BE2C (cell line): ENCODE measurements at regions not wholly inside any gene's neighbourhood (a gene's known extent, or its start where the extent isn't known, plus 50 kb on each side); places are given as distances from the start of the nearest gene placed in this dataset.

Experiments
- DNase-seq: peaks from one replicate; pipeline ENCODE4 v3.0.0-alpha.2; 2020
- H3K27me3 ChIP-seq: fragments of 250-450 bp; sonication (Bioruptor Pico); 2 replicates; pipeline ENCODE4 v1.5.1; 2020; ENCODE audit warnings: mild to moderate bottlenecking
- H3K36me3 ChIP-seq: fragments of 250-450 bp; sonication (Bioruptor Pico); 2 replicates; pipeline ENCODE4 v1.5.1; 2020; ENCODE audit warnings: mild to moderate bottlenecking
- H3K4me1 ChIP-seq: fragments of 250-450 bp; sonication (Bioruptor Pico); 2 replicates; pipeline ENCODE4 v1.5.1; 2020
- H3K4me3 ChIP-seq: 2 replicates; pipeline ENCODE4 v1.5.1; 2011; ENCODE audit warnings: low read depth, low read length
- H3K9me3 ChIP-seq: fragments of 250-450 bp; sonication (Bioruptor Pico); 2 replicates; pipeline ENCODE4 v1.5.1; 2020
- CTCF ChIP-seq: IDR thresholded peaks from 2 replicates; pipeline ENCODE4 v1.5.1; 2012; ENCODE audit warnings: mild to moderate bottlenecking, low read depth, low read length

- H3K27me3 ChIP-seq, result no peaks in the 10 kb centered on the region
- H3K4me3 ChIP-seq, result no peak overlapping the region
- H3K36me3 ChIP-seq, result no peaks in the 10 kb centered on the region
- TF ChIP-seq CTCF, result no peak
- H3K4me1 ChIP-seq, result no peaks in the 10 kb centered on the region
- no peaks in the 10 kb centered on the region for H3K9me3 ChIP-seq
- no peak for DNase-seq
Measured at GRCh38 chr12:115147916-115148315, 463.9 kb upstream of the TBX3 start.

GRCh38 chr12:115146453-115146852 is 462.5 kb upstream of the TBX3 start:
- no peak for TF ChIP-seq CTCF
- Histone ChIP-seq H3K9me3 (no peaks in the 10 kb centered on the region), H3K27me3 (no peaks in the 10 kb centered on the region), H3K4me1 (no peaks in the 10 kb centered on the region), H3K36me3 (no peaks in the 10 kb centered on the region), H3K4me3 (no peak overlapping the region)
- DNase-seq, result no peak

DNA sequence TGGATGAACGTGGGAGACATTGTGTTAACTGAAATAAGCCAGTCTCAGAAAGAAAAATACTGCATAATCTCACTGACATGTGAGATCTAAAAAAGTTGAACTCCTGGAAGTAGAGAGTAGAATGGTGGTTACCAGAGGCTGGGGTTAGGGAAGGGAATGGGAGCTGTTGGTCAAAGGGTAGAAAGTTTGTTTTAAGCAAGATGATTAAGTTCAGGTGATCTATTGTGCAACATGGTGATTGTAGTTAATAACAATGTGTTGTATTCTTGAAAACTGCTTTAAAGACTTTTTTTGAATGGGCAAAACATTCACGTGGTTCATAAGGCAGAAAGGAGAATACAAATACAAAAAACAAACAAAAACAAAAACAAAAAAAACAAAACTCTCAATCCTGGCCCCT is 460.4 kb upstream of the TBX3 start:
- DNase-seq, result no peak
- H3K36me3 ChIP-seq, result no peaks in the 10 kb centered on the region
- no peaks in the 10 kb centered on the region for H3K27me3 ChIP-seq

DNA sequence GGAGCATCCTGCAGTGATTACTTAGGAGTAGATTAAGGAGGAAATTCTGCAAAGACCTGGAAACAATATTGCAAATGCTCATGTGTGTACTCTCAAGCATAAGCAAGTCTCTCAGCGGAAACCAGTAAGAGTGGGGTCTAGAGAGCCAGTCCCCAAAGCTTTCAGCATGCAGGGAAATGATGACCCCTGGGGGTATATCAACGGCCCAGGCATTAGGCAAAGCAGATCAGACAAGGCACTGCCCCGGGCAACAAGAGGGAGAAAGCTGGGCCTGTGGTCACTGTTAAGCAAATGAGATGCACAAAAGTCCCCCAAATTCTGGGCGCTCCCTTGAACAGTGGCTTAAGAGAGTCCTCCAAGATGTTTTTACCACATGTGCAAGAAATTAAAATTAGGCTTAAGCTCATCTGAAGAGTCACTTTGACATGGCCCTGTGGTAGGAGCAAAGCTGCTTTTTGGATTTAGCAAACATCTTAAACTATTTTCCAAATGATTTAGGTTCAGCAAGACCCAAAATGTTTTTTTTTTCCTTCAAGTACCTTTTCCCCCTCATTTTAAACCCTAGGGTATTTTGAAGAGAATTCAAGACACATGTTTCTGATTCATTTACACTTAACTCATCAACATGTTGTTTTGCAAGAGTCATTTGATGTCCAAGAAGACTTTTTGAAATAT is 457.1 kb upstream of the TBX3 start:
- no peaks in the 10 kb centered on the region for H3K4me1 ChIP-seq
- no peak for DNase-seq

More for the DNA sequence above, 460.4 kb upstream of the TBX3 start:
- TF ChIP-seq CTCF, result no peak
- Histone ChIP-seq H3K4me1 (no peaks in the 10 kb centered on the region), H3K9me3 (no peaks in the 10 kb centered on the region), H3K4me3 (no peak overlapping the region)

GRCh38 chr12:115137812-115138521 is 454.0 kb upstream of the TBX3 start:
- no peak for TF ChIP-seq CTCF
- Histone ChIP-seq H3K27me3 (no peaks in the 10 kb centered on the region), H3K9me3 (0 out of 2 replicates have a peak, but pooled peaks cover 2% of the 10 kb centered on the region), H3K4me3 (no peak overlapping the region), H3K36me3 (no peaks in the 10 kb centered on the region), H3K4me1 (no peaks in the 10 kb centered on the region)
- no peak for DNase-seq

More for the DNA sequence above, 457.1 kb upstream of the TBX3 start:
- 0 out of 2 replicates have a peak, but pooled peaks cover 2% of the 10 kb centered on the region for H3K9me3 ChIP-seq
- H3K36me3 ChIP-seq, result no peaks in the 10 kb centered on the region
- no peaks in the 10 kb centered on the region for H3K27me3 ChIP-seq
- H3K4me3 ChIP-seq, result no peak overlapping the region
- no peak for TF ChIP-seq CTCF

DNA sequence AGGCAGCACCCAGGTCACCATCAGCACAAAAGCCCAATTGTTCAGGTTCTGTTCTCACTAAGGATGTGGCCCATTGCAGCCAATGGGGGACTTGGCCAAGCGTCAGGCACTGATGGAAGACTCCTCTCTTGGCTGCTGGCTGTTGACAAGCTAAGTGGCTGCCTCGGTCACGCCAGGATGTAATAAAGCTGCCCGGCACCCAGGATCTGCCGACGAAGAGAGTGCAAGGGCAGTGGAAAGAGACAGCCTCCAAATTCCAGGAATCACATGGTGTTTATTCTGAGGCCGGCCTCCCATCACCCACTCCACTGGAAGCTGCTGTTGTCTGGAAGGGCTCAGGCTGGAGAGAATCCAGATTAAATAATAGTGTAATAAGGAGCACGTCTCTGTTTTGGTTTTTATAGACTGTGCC is 451.8 kb upstream of the TBX3 start:
- Histone ChIP-seq H3K36me3 (no peaks in the 10 kb centered on the region), H3K4me3 (no peak overlapping the region), H3K27me3 (no peaks in the 10 kb centered on the region), H3K9me3 (0 out of 2 replicates have a peak, but pooled peaks cover 2% of the 10 kb centered on the region), H3K4me1 (no peaks in the 10 kb centered on the region)
- TF ChIP-seq CTCF, result no peak
- no peak for DNase-seq
